Tibial nerve (tissue), 4 donors: ENCODE measurements at regions not wholly inside any gene's neighbourhood (a gene's known extent, or its start where the extent isn't known, plus 50 kb on each side); places are given as distances from the start of the nearest gene placed in this dataset.

Source experiments
- EP300 ChIP-seq, 2 donors: sonication (generic); formaldehyde crosslinking; IDR thresholded peaks; one replicate each; pipeline ENCODE4 v1.6.1; 2017; ENCODE audit warnings: antibody characterized with exemption in 2 of 2, mild to moderate bottlenecking in 1 of 2
- TF ChIP-seq, protein P1 (sequence below), 5 experiments: fragments of 200-600 bp in 3 of 5; fragments of 450-650 bp in 2 of 5; sonication (generic) in 3 of 5; IDR thresholded peaks; one replicate each; pipeline ENCODE4 v1.5.1; 2016 to 2019; ENCODE audit warnings: antibody characterized with exemption in 5 of 5, mild to moderate bottlenecking in 3 of 5, moderate library complexity in 2 of 5

DNA sequence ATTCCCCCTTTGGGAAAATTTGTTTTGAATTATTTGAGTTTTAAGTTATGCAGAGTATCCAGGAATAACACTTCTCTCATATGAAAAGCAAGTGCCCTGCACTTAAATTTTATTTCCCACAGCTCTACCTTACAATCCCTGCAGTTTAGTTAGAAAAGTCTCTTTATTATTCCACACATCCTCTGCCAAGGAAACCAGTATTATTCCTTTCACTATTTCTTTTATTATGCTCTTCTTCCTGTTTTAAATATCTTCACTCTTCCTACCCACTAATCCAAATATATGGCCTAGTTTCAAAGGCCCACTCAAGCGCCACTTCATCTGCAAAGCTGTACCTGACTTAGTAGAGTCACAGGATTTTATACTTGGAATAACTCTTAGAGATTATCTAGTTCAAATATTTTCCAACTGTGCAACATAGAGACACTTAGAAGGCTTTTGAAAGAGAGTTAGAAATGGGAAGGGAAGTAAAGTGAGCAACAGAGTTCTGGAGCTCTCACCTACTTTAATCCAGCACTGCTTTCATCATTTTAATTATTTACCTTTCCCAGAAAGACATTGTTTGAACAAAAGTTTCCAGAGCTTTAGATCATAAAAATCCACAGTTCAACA, 97.2 kb upstream of the LYPLAL1 start:
- TF ChIP-seq, protein P1, sequence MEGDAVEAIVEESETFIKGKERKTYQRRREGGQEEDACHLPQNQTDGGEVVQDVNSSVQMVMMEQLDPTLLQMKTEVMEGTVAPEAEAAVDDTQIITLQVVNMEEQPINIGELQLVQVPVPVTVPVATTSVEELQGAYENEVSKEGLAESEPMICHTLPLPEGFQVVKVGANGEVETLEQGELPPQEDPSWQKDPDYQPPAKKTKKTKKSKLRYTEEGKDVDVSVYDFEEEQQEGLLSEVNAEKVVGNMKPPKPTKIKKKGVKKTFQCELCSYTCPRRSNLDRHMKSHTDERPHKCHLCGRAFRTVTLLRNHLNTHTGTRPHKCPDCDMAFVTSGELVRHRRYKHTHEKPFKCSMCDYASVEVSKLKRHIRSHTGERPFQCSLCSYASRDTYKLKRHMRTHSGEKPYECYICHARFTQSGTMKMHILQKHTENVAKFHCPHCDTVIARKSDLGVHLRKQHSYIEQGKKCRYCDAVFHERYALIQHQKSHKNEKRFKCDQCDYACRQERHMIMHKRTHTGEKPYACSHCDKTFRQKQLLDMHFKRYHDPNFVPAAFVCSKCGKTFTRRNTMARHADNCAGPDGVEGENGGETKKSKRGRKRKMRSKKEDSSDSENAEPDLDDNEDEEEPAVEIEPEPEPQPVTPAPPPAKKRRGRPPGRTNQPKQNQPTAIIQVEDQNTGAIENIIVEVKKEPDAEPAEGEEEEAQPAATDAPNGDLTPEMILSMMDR (IDR thresholded peaks at IDR 0.05) = no peak
- no peak for TF ChIP-seq EP300 (IDR thresholded peaks at IDR 0.05)
